SK-N-SH (cell line): ENCODE measurements at regions not wholly inside any gene's neighbourhood (a gene's known extent, or its start where the extent isn't known, plus 50 kb on each side); places are given as distances from the start of the nearest gene placed in this dataset.

ENCODE experiments used
- CTCF ChIA-PET: fragments of 300-600, 350-600 bp; formaldehyde crosslinking; extraction: SDS; loops from one replicate; lab custom pipeline; 2021; lab: Yijun Ruan, JAX
- POLR2A ChIA-PET: fragments of 350-600 bp; sonication (Branson Sonifier 250); formaldehyde crosslinking; extraction: SDS; loops from one replicate; lab custom pipeline; 2020; ENCODE audit warnings: antibody characterized with exemption, inconsistent platforms; lab: Yijun Ruan, JAX
- DNase-seq: peaks from one replicate; pipeline ENCODE4 v3.0.0; 2012
- H2AFZ ChIP-seq: fragments of 200-600 bp; sonication (generic); 2 replicates; pipeline ENCODE4 v1.8.1; 2016; ENCODE audit warnings: antibody characterized with exemption, mild to moderate bottlenecking, low read depth
- H3F3A ChIP-seq: fragments of 200-600 bp; sonication (generic); replicated peaks from 2 replicates; pipeline ENCODE3; 2016; ENCODE audit warnings: antibody characterized with exemption, mild to moderate bottlenecking; ENCODE audit not compliant: insufficient read depth
- H3K27ac ChIP-seq, 2 experiments: fragments of 200-500 bp in 1 of 2; fragments of 200-600 bp in 1 of 2; sonication (Bioruptor generic) in 1 of 2; sonication (generic), shearing (Covaris generic) in 1 of 2; 2 replicates each; pipeline versions ENCODE4 v1.5.1 to v1.6.1; 2014 to 2016; ENCODE audit warnings: low read depth in 2 of 2, inconsistent platforms in 1 of 2, low read length in 1 of 2, mild to moderate bottlenecking in 1 of 2, mixed read lengths in 1 of 2
- H3K27me3 ChIP-seq: fragments of 200-600 bp; sonication (generic), shearing (Covaris generic); 2 replicates; pipeline ENCODE4 v1.6.1; 2016; ENCODE audit warnings: mixed run types; ENCODE audit not compliant: insufficient read depth
- H3K36me3 ChIP-seq, 2 experiments: fragments of 200-500 bp in 1 of 2; fragments of 200-600 bp in 1 of 2; sonication (Bioruptor generic) in 1 of 2; sonication (generic) in 1 of 2; replicated peaks in 1 of 2; 2 replicates each; pipeline versions ENCODE3 to v1.5.1; 2014 to 2016; ENCODE audit warnings: low read length in 1 of 2, mild to moderate bottlenecking in 1 of 2; ENCODE audit not compliant: insufficient read depth in 2 of 2, control insufficient read depth in 1 of 2
- H3K4me1 ChIP-seq, 2 experiments: fragments of 200-500 bp in 1 of 2; fragments of 200-600 bp in 1 of 2; sonication (Bioruptor generic) in 1 of 2; sonication (generic), shearing (Covaris generic) in 1 of 2; 2 replicates each; pipeline versions ENCODE4 v1.5.1 to v1.6.1; 2014 to 2016; ENCODE audit warnings: low read depth in 1 of 2, low read length in 1 of 2, mixed run types in 1 of 2; ENCODE audit not compliant: insufficient read depth in 2 of 2, control insufficient read depth in 1 of 2
- H3K4me2 ChIP-seq: fragments of 200-600 bp; sonication (generic), shearing (Covaris generic); 2 replicates; pipeline ENCODE4 v1.6.1; 2017; ENCODE audit warnings: mixed run types
- H3K4me3 ChIP-seq, 2 experiments: fragments of 200-500 bp in 1 of 2; fragments of 200-600 bp in 1 of 2; sonication (Bioruptor generic) in 1 of 2; sonication (generic), shearing (Covaris generic) in 1 of 2; 2 replicates each; pipeline versions ENCODE4 v1.5.1 to v1.8.1; 2014 to 2016; ENCODE audit warnings: low read depth in 2 of 2, inconsistent platforms in 1 of 2, low read length in 1 of 2, mild to moderate bottlenecking in 1 of 2, mixed read lengths in 1 of 2, moderate library complexity in 1 of 2
- H3K79me2 ChIP-seq: fragments of 200-600 bp; sonication (generic); 2 replicates; pipeline ENCODE4 v1.8.1; 2017; ENCODE audit warnings: mild to moderate bottlenecking; ENCODE audit not compliant: insufficient read depth
- H3K9ac ChIP-seq: fragments of 200-600 bp; sonication (generic); 2 replicates; pipeline ENCODE4 v1.6.1; 2017; ENCODE audit warnings: mixed run types
- H3K9me2 ChIP-seq: fragments of 200-600 bp; sonication (generic); 2 replicates; pipeline ENCODE4 v1.6.1; 2017; ENCODE audit warnings: mixed run types
- H3K9me3 ChIP-seq: fragments of 200-600 bp; sonication (generic); 2 replicates; pipeline ENCODE4 v1.6.1; 2017; ENCODE audit warnings: mixed run types, mild to moderate bottlenecking, moderate library complexity
- H4K20me1 ChIP-seq: fragments of 200-600 bp; sonication (generic); 2 replicates; pipeline ENCODE4 v1.6.1; 2017; ENCODE audit warnings: mild to moderate bottlenecking, mixed run types; ENCODE audit not compliant: insufficient read depth
- CHD2 ChIP-seq: fragments of 150-350 bp; IDR thresholded peaks from 2 replicates; pipeline ENCODE4 v1.6.1; 2018; ENCODE audit warnings: low read length; ENCODE audit not compliant: partially characterized antibody
- EP300 ChIP-seq, 2 experiments: IDR thresholded peaks; 2 replicates each; pipeline versions ENCODE4 v1.4.0 to v1.6.1; 2012; ENCODE audit warnings: borderline replicate concordance in 1 of 2, low read depth in 1 of 2, low read length in 1 of 2
- FOSL2 ChIP-seq: IDR thresholded peaks from 2 replicates; pipeline ENCODE4 v1.4.0; 2012; ENCODE audit warnings: low read depth, mild to moderate bottlenecking, moderate library complexity, borderline replicate concordance
- FOXJ3 ChIP-seq: sonication (generic); formaldehyde crosslinking; IDR thresholded peaks from 2 replicates; pipeline ENCODE4 v1.5.1; 2020; ENCODE audit warnings: mild to moderate bottlenecking, missing genetic modification reagents
- MEF2A ChIP-seq: IDR thresholded peaks from 2 replicates; pipeline ENCODE4 v1.4.0; 2012; ENCODE audit warnings: low read depth, borderline replicate concordance
- NRF1 ChIP-seq: IDR thresholded peaks from 2 replicates; pipeline ENCODE4 v1.6.1; 2012; ENCODE audit warnings: low read depth, mild to moderate bottlenecking, low read length
- POLR2AphosphoS5 ChIP-seq: IDR thresholded peaks from 2 replicates; pipeline ENCODE4 v1.6.1; 2012; ENCODE audit warnings: low read depth, low read length
- RCOR1 ChIP-seq: fragments of 150-350 bp; IDR thresholded peaks from 2 replicates; pipeline ENCODE4 v1.6.1; 2017; ENCODE audit warnings: antibody characterized with exemption, low read length
- RXRA ChIP-seq: IDR thresholded peaks from 2 replicates; pipeline ENCODE4 v1.4.0; 2012; ENCODE audit warnings: low read depth, mild to moderate bottlenecking, borderline replicate concordance
- SMC3 ChIP-seq: IDR thresholded peaks from 2 replicates; pipeline ENCODE4 v1.6.1; 2012; ENCODE audit warnings: low read depth, low read length, improper control_type of control experiment
- TAF1 ChIP-seq: IDR thresholded peaks from 2 replicates; pipeline ENCODE4 v1.6.1; 2012; ENCODE audit warnings: low read depth, mild to moderate bottlenecking, low read length, moderate library complexity, borderline replicate concordance
- YY1 ChIP-seq: IDR thresholded peaks from 2 replicates; pipeline ENCODE4 v1.4.0; 2012; ENCODE audit warnings: low read depth, mild to moderate bottlenecking
- WGBS: methylation state at CpG from one replicate; pipeline ENCODE4 v1.1.6; 2017; ENCODE audit warnings: low lambda C conversion rate; 5-methylcytosine and 5-hydroxymethylcytosine counted together
- TF ChIP-seq, protein P1 (sequence below): fragments of 200-600 bp; sonication (generic); IDR thresholded peaks from 2 replicates; pipeline ENCODE4 v1.6.1; 2017; ENCODE audit warnings: antibody characterized with exemption, mild to moderate bottlenecking, moderate library complexity
- TF ChIP-seq, protein P2 (sequence below): IDR thresholded peaks from 2 replicates; pipeline ENCODE4 v1.4.0; 2012; ENCODE audit warnings: low read depth, borderline replicate concordance
- TF ChIP-seq, protein P3 (sequence below): IDR thresholded peaks from 2 replicates; pipeline ENCODE4 v1.4.0; 2012; ENCODE audit warnings: low read depth

GRCh38 chr7:101746314-101746713 lies 71.1 kb upstream of the CUX1 start:
- H3K36me3 ChIP-seq: no peaks in the 10 kb centered on the region
- H3K4me3 ChIP-seq: no peak overlapping the region
- no peak overlapping the region for H3K27ac ChIP-seq
- no peak overlapping the region for H3K4me2 ChIP-seq
- no peak overlapping the region for H3K9ac ChIP-seq
- no peaks in the 10 kb centered on the region for H4K20me1 ChIP-seq
- DNase-seq: no peak
- H3K27me3 ChIP-seq: peaks cover under 1% of the 10 kb centered on the region; the same call in 1 of the 2 replicates
- 83% methylated on average over 5 of the region's 5 CpGs for WGBS
- no peaks in the 10 kb centered on the region; a peak in 1 of 4 replicates for H3K4me1 ChIP-seq
- no peaks in the 10 kb centered on the region for H3K79me2 ChIP-seq
- no peaks in the 10 kb centered on the region for H3K9me2 ChIP-seq
- H3K9me3 ChIP-seq: no peaks in the 10 kb centered on the region
- no peaks in the 10 kb centered on the region for H3F3A ChIP-seq
- ChIA-PET CTCF (interaction anchor here (1.0 to 1.4 kb wide), 4 partner anchors 13 to 144 kb away, joined by 3 to 8 read pairs (median 3); no protein-coding TSS in a partner anchor), POLR2A (no interaction called here)
- no peak overlapping the region for H2AFZ ChIP-seq
- TF ChIP-seq TAF1 (no peak), YY1 (no peak), RCOR1 (no peak), SMC3 (no peak), NRF1 (no peak), POLR2AphosphoS5 (no peak), FOSL2 (no peak), EP300 (IDR thresholded peaks at IDR 0.05; ENCODE audit: borderline replicate concordance in 1 of 2, low read depth in 1 of 2, low read length in 1 of 2) (no peak)
- TF ChIP-seq, protein P1, sequence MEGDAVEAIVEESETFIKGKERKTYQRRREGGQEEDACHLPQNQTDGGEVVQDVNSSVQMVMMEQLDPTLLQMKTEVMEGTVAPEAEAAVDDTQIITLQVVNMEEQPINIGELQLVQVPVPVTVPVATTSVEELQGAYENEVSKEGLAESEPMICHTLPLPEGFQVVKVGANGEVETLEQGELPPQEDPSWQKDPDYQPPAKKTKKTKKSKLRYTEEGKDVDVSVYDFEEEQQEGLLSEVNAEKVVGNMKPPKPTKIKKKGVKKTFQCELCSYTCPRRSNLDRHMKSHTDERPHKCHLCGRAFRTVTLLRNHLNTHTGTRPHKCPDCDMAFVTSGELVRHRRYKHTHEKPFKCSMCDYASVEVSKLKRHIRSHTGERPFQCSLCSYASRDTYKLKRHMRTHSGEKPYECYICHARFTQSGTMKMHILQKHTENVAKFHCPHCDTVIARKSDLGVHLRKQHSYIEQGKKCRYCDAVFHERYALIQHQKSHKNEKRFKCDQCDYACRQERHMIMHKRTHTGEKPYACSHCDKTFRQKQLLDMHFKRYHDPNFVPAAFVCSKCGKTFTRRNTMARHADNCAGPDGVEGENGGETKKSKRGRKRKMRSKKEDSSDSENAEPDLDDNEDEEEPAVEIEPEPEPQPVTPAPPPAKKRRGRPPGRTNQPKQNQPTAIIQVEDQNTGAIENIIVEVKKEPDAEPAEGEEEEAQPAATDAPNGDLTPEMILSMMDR: no peak
- TF ChIP-seq, protein P2, sequence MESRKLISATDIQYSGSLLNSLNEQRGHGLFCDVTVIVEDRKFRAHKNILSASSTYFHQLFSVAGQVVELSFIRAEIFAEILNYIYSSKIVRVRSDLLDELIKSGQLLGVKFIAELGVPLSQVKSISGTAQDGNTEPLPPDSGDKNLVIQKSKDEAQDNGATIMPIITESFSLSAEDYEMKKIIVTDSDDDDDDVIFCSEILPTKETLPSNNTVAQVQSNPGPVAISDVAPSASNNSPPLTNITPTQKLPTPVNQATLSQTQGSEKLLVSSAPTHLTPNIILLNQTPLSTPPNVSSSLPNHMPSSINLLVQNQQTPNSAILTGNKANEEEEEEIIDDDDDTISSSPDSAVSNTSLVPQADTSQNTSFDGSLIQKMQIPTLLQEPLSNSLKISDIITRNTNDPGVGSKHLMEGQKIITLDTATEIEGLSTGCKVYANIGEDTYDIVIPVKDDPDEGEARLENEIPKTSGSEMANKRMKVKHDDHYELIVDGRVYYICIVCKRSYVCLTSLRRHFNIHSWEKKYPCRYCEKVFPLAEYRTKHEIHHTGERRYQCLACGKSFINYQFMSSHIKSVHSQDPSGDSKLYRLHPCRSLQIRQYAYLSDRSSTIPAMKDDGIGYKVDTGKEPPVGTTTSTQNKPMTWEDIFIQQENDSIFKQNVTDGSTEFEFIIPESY: no peak
- TF ChIP-seq, all 33 proteins: peak for 0

GRCh38 chr7:101747053-101747878 lies 70.2 kb upstream of the CUX1 start:
- Histone ChIP-seq H3K27ac (no peak overlapping the region), H2AFZ (no peak overlapping the region; the same call in 1 of the 2 replicates), H3K9me3 (no peaks in the 10 kb centered on the region), H3K79me2 (no peaks in the 10 kb centered on the region), H3K36me3 (no peaks in the 10 kb centered on the region), H3F3A (no peaks in the 10 kb centered on the region), H3K4me3 (no peak overlapping the region), H4K20me1 (no peaks in the 10 kb centered on the region), H3K4me1 (no peaks in the 10 kb centered on the region; a peak in 1 of 4 replicates), H3K9ac (no peak overlapping the region), H3K4me2 (no peak overlapping the region), H3K9me2 (no peaks in the 10 kb centered on the region), H3K27me3 (peaks cover 4% of the 10 kb centered on the region; the same call in 1 of the 2 replicates)
- no peak for DNase-seq
- CTCF ChIA-PET: interaction anchor here (1.0 to 1.4 kb wide), 4 partner anchors 12 to 145 kb away, joined by 3 to 8 read pairs (median 3); no protein-coding TSS in a partner anchor
- POLR2A ChIA-PET: no interaction called here
- WGBS: 91% methylated on average over 12 of the region's 13 CpGs
- TF ChIP-seq POLR2AphosphoS5: no peak
- TF ChIP-seq CHD2: no peak
- no peak for TF ChIP-seq RXRA
- no peak for TF ChIP-seq FOXJ3 (CRISPR knock-in tag)
- TF ChIP-seq, protein P3, sequence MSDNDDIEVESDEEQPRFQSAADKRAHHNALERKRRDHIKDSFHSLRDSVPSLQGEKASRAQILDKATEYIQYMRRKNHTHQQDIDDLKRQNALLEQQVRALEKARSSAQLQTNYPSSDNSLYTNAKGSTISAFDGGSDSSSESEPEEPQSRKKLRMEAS: no peak
- TF ChIP-seq, protein P2: no peak
- no peak for TF ChIP-seq NRF1
- TF ChIP-seq MEF2A: no peak
- no peak for TF ChIP-seq YY1
